Tibial nerve (tissue), 4 donors: ENCODE measurements at regions not wholly inside any gene's neighbourhood (a gene's known extent, or its start where the extent isn't known, plus 50 kb on each side); places are given as distances from the start of the nearest gene placed in this dataset.

Experiments
- EP300 ChIP-seq, 2 donors: sonication (generic); formaldehyde crosslinking; IDR thresholded peaks; one replicate each; pipeline ENCODE4 v1.6.1; 2017; ENCODE audit warnings: antibody characterized with exemption in 2 of 2, mild to moderate bottlenecking in 1 of 2
- POLR2A ChIP-seq, 2 donors: fragments of 450-650 bp; IDR thresholded peaks; one replicate each; pipeline ENCODE4 v1.6.1; 2017; ENCODE audit warnings: antibody characterized with exemption in 2 of 2, mild to moderate bottlenecking in 2 of 2, moderate library complexity in 2 of 2
- TF ChIP-seq, protein P1 (sequence below), 5 experiments: fragments of 200-600 bp in 3 of 5; fragments of 450-650 bp in 2 of 5; sonication (generic) in 3 of 5; IDR thresholded peaks; one replicate each; pipeline ENCODE4 v1.5.1; 2016 to 2019; ENCODE audit warnings: antibody characterized with exemption in 5 of 5, mild to moderate bottlenecking in 3 of 5, moderate library complexity in 2 of 5

DNA sequence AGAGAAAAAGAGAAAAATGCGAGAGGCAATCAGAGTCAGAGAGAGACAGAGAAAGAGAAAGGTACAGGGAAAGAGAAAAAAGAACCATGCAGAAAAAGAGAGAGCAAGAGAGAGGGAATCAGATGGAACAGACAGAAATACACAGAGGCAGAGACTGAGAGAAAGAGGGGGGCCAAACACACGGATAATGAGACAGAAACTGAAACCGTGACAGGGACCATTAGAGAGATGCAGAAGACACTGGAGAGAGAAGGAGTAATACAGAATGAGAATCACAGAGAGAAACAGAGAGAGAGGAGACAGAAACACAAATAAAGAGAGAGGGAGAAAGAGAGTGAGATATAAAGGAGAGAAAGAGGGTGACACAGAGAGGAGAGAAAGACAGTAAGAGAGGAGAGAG is 412.1 kb upstream of the USP9Y start:
- TF ChIP-seq, protein P1, sequence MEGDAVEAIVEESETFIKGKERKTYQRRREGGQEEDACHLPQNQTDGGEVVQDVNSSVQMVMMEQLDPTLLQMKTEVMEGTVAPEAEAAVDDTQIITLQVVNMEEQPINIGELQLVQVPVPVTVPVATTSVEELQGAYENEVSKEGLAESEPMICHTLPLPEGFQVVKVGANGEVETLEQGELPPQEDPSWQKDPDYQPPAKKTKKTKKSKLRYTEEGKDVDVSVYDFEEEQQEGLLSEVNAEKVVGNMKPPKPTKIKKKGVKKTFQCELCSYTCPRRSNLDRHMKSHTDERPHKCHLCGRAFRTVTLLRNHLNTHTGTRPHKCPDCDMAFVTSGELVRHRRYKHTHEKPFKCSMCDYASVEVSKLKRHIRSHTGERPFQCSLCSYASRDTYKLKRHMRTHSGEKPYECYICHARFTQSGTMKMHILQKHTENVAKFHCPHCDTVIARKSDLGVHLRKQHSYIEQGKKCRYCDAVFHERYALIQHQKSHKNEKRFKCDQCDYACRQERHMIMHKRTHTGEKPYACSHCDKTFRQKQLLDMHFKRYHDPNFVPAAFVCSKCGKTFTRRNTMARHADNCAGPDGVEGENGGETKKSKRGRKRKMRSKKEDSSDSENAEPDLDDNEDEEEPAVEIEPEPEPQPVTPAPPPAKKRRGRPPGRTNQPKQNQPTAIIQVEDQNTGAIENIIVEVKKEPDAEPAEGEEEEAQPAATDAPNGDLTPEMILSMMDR (IDR thresholded peaks at IDR 0.05) = no peak
- TF ChIP-seq EP300 (IDR thresholded peaks at IDR 0.05) (no peak), POLR2A (IDR thresholded peaks at IDR 0.05) (no peak)
